Stimulated activated CD4-positive, alpha-beta T cell treated with anti-CD3 and anti-CD28 coated beads, Interleukin-4, amount 100 ng/mL, for 48 hours (primary cell): ENCODE measurements at regions not wholly inside any gene's neighbourhood (a gene's known extent, or its start where the extent isn't known, plus 50 kb on each side); places are given as distances from the start of the nearest gene placed in this dataset.
"Not testable (repeated sequence)": the region's sequence is repeated elsewhere in the genome, so short reads cannot be mapped to it uniquely, and the experiment has no call there.

Experiments used
- DNase-seq, 2 donors: peaks; one replicate each; pipeline ENCODE4 v3.0.0-alpha.2; 2020; ENCODE audit warnings: low read depth in 2 of 2

- DNase-seq: not testable (repeated sequence)
These were observed 272.2 kb downstream of the CD83 start for GRCh38 chr6:14389776-14390175.

- no peak for DNase-seq
These were observed 273.2 kb downstream of the CD83 start for GRCh38 chr6:14390805-14391204.

GRCh38 chr6:14393910-14394309 is 276.3 kb downstream of the CD83 start:
- no peak for DNase-seq

GRCh38 chr6:14396392-14396791 is 278.8 kb downstream of the CD83 start:
- DNase-seq: no peak

- peak in 1 of 2 donors; percentile 27 for DNase-seq
These were observed 279.4 kb downstream of the CD83 start for GRCh38 chr6:14396826-14397517.

GRCh38 chr6:14397518-14397901 is 279.9 kb downstream of the CD83 start:
- DNase-seq: no peak

- no peak for DNase-seq
These were observed 281.4 kb downstream of the CD83 start for GRCh38 chr6:14398953-14399352.

GRCh38 chr6:14399635-14400034 is 282.1 kb downstream of the CD83 start:
- DNase-seq: no peak

GRCh38 chr6:14401246-14401645 is 283.7 kb downstream of the CD83 start:
- DNase-seq: no peak

- DNase-seq: no peak
These were observed 289.2 kb downstream of the CD83 start for GRCh38 chr6:14406614-14407331.

- DNase-seq: no peak
These were observed 290.9 kb downstream of the CD83 start for GRCh38 chr6:14408446-14408845.

- no peak for DNase-seq
These were observed 294.5 kb downstream of the CD83 start for GRCh38 chr6:14412026-14412425.

- DNase-seq: no peak
These were observed 297.9 kb downstream of the CD83 start for GRCh38 chr6:14415452-14415851.

- no peak for DNase-seq
These were observed 299.8 kb downstream of the CD83 start for GRCh38 chr6:14417377-14417776.

GRCh38 chr6:14419224-14419623 is 301.7 kb downstream of the CD83 start:
- DNase-seq: not testable (repeated sequence)

GRCh38 chr6:14422061-14422460 is 304.5 kb downstream of the CD83 start:
- no peak for DNase-seq

- DNase-seq: no peak
These were observed 305.3 kb downstream of the CD83 start for GRCh38 chr6:14422917-14423316.

- DNase-seq: no peak
These were observed 305.8 kb downstream of the CD83 start for GRCh38 chr6:14423330-14423729.

GRCh38 chr6:14423955-14424354 is 306.4 kb downstream of the CD83 start:
- DNase-seq: peak in 1 of 2 donors; percentile 22

GRCh38 chr6:14425805-14426204 is 308.2 kb downstream of the CD83 start:
- no peak for DNase-seq

- DNase-seq: no peak
These were observed 308.7 kb downstream of the CD83 start for GRCh38 chr6:14426281-14426680.

- DNase-seq: no peak
These were observed 310.7 kb downstream of the CD83 start for GRCh38 chr6:14428269-14428668.

- no peak for DNase-seq
These were observed 311.8 kb downstream of the CD83 start for GRCh38 chr6:14429396-14429795.
